B cell (primary cell): ENCODE measurements at regions not wholly inside any gene's neighbourhood (a gene's known extent, or its start where the extent isn't known, plus 50 kb on each side); places are given as distances from the start of the nearest gene placed in this dataset.

Experiments
- ATAC-seq: fragments of 200-7000 bp; cut with Tn5 transposase; one replicate; pipeline ENCODE4 v1.10.0; 2021; ENCODE audit warnings: low read depth, mild to moderate bottlenecking, moderate number of reproducible peaks, moderate library complexity
- CTCF ChIA-PET: fragments of 350-600 bp; sonication (Branson Sonifier 250); formaldehyde crosslinking; loops from one replicate; lab custom pipeline; 2021; ENCODE audit warnings: antibody characterized with exemption, inconsistent platforms; lab: Charles Lee
- POLR2A ChIA-PET: fragments of 350-600 bp; sonication (Branson Sonifier 250); formaldehyde crosslinking; loops from one replicate; lab custom pipeline; 2021; ENCODE audit warnings: antibody characterized with exemption; lab: Charles Lee
- DNase-seq: peaks from one replicate; pipeline ENCODE4 v3.0.0; 2013
- H2AFZ ChIP-seq: 2 replicates; pipeline ENCODE4 v1.6.1; 2012; ENCODE audit warnings: mild to moderate bottlenecking, low read depth, low read length; ENCODE audit not compliant: insufficient read depth, poor library complexity, severe bottlenecking
- H3K27ac ChIP-seq, 2 donors: 1 replicate in 1 of 2; 2 replicates in 1 of 2; pipeline ENCODE4 v1.5.1; 2012 to 2013; ENCODE audit warnings: low read length in 2 of 2, mild to moderate bottlenecking in 2 of 2, moderate library complexity in 1 of 2
- H3K27me3 ChIP-seq, 4 experiments: fragments of 200-600 bp in 1 of 4; sonication (generic) in 1 of 4; replicated peaks in 1 of 4; 1 replicate in 2 of 4; 2 replicates in 2 of 4; pipeline versions ENCODE4 v1.6.1 to v1.7.0; 2013 to 2016; ENCODE audit warnings: low read length in 3 of 4, mild to moderate bottlenecking in 2 of 4, mixed read lengths in 1 of 4, moderate library complexity in 1 of 4; ENCODE audit not compliant: insufficient read depth in 4 of 4, control insufficient read depth in 3 of 4; ENCODE audit errors: control extremely low read depth in 1 of 4
- H3K36me3 ChIP-seq, 2 experiments: replicated peaks in 1 of 2; 1 replicate in 1 of 2; 2 replicates in 1 of 2; pipeline versions ENCODE4 v1.6.1 to v1.7.1; 2013; ENCODE audit warnings: low read length in 1 of 2; ENCODE audit not compliant: insufficient read depth in 2 of 2, control insufficient read depth in 1 of 2; ENCODE audit errors: control extremely low read depth in 1 of 2, extremely low read depth in 1 of 2
- H3K4me1 ChIP-seq, 2 donors: fragments of 200-600 bp in 1 of 2; sonication (generic) in 1 of 2; 1 replicate in 1 of 2; 2 replicates in 1 of 2; pipeline versions ENCODE4 v1.5.1 to v1.6.1; 2013 to 2017; ENCODE audit warnings: low read length in 2 of 2; ENCODE audit not compliant: control insufficient read depth in 2 of 2, insufficient read depth in 2 of 2
- H3K4me2 ChIP-seq: replicated peaks from 2 replicates; pipeline ENCODE3; 2012; ENCODE audit warnings: mild to moderate bottlenecking, low read depth, low read length; ENCODE audit not compliant: poor library complexity, severe bottlenecking
- H3K4me3 ChIP-seq, 5 experiments: fragments of 200-600 bp in 1 of 5; sonication (generic) in 1 of 5; 1 replicate in 3 of 5; 2 replicates in 2 of 5; pipeline versions ENCODE4 v1.5.1 to v1.7.0; 2011 to 2016; ENCODE audit warnings: low read length in 4 of 5, mild to moderate bottlenecking in 4 of 5, low read depth in 2 of 5, control low read depth in 1 of 5, moderate library complexity in 1 of 5; ENCODE audit not compliant: insufficient read depth in 1 of 5; ENCODE audit errors: control extremely low read depth in 1 of 5, extremely low read depth in 1 of 5
- H3K79me2 ChIP-seq: fragments of 200-600 bp; sonication (generic); one replicate; pipeline ENCODE4 v1.6.0; 2016; ENCODE audit warnings: low read length; ENCODE audit not compliant: control insufficient read depth, insufficient read depth
- H3K9ac ChIP-seq: fragments of 200-600 bp; sonication (generic); 2 replicates; pipeline ENCODE4 v1.6.1; 2017; ENCODE audit warnings: mild to moderate bottlenecking, low read length, moderate library complexity
- H3K9me3 ChIP-seq, 3 donors: one replicate each; pipeline versions ENCODE4 v1.6.1 to v1.7.1; 2013; ENCODE audit warnings: low read length in 2 of 3; ENCODE audit not compliant: control insufficient read depth in 2 of 3, insufficient read depth in 1 of 3; ENCODE audit errors: control extremely low read depth in 1 of 3
- H4K20me1 ChIP-seq: 2 replicates; pipeline ENCODE4 v1.6.0; 2012; ENCODE audit warnings: mild to moderate bottlenecking, low read length; ENCODE audit not compliant: insufficient read depth, control insufficient read depth, poor library complexity, severe bottlenecking
- H3K27ac Mint-ChIP-seq: one replicate; pipeline ENCODE4 v1.8.0; 2021; ENCODE audit warnings: mixed read lengths
- H3K27me3 Mint-ChIP-seq: one replicate; pipeline ENCODE4 v1.8.0; 2021; ENCODE audit warnings: mixed read lengths
- H3K4me1 Mint-ChIP-seq: one replicate; pipeline ENCODE4 v1.8.0; 2021; ENCODE audit warnings: mixed read lengths
- H3K4me3 Mint-ChIP-seq: one replicate; pipeline ENCODE4 v1.8.0; 2021; ENCODE audit warnings: mixed read lengths
- H3K9me3 Mint-ChIP-seq: one replicate; pipeline ENCODE4 v1.8.0; 2022; ENCODE audit warnings: mixed read lengths; ENCODE audit not compliant: insufficient read depth
- CTCF ChIP-seq: fragments of 200-600 bp; IDR thresholded peaks from one replicate; pipeline ENCODE4 v1.8.0; 2022; ENCODE audit warnings: antibody characterized with exemption, mild to moderate bottlenecking
- EZH2 ChIP-seq: IDR thresholded peaks from 2 replicates; pipeline ENCODE4 v1.6.1; 2012; ENCODE audit warnings: borderline replicate concordance, low read depth, mild to moderate bottlenecking, moderate library complexity, low read length; ENCODE audit not compliant: insufficient read depth, poor library complexity, severe bottlenecking
- WGBS: methylation state at CpG from one replicate; pipeline ENCODE4 v1.1.5; 2013; ENCODE audit warnings: missing lambda C conversion rate; ENCODE audit not compliant: insufficient coverage; 5-methylcytosine and 5-hydroxymethylcytosine counted together
- intact Hi-C: fragments of 100-400 bp; cut with micrococcal nuclease; formaldehyde crosslinking; loops from one replicate; pipeline ENCODE4 v1.10.0; 2022

- H3K4me2 ChIP-seq: no peak overlapping the region
- H3K36me3 ChIP-seq: no peaks in the 10 kb centered on the region
- CTCF ChIA-PET: interaction anchor here (0.5 kb wide), 1 partner anchor 1993 kb away, joined by 3 read pairs; no protein-coding TSS in a partner anchor
Observed at GRCh38 chr15:39397883-39398282, 183.0 kb upstream of the THBS1 start.

GRCh38 chr15:39399600-39399999 lies 181.3 kb upstream of the THBS1 start:
- Histone ChIP-seq H3K4me2 (no peak overlapping the region), H3K36me3 (no peaks in the 10 kb centered on the region), H3K27ac (no peak overlapping the region), H2AFZ (no peak overlapping the region), H3K4me1 (no peaks in the 10 kb centered on the region), H3K9me3 (no peaks in the 10 kb centered on the region), H3K9ac (no peak overlapping the region), H4K20me1 (no peaks in the 10 kb centered on the region), H3K79me2 (no peaks in the 10 kb centered on the region), H3K27me3 (peaks cover 0 to 3% (median 3%) of the 10 kb centered on the region in 4 experiments), H3K4me3 (no peak overlapping the region)
- ChIA-PET CTCF (no interaction called here), POLR2A (no interaction called here)
- Mint-ChIP-seq H3K9me3 (no peaks in the 10 kb centered on the region), H3K4me3 (no peak overlapping the region), H3K4me1 (no peaks in the 10 kb centered on the region), H3K27me3 (peaks cover 16% of the 10 kb centered on the region), H3K27ac (no peak overlapping the region)
- intact Hi-C loops: no loop called here
- DNase-seq (no peak), ATAC-seq (no peak)
- TF ChIP-seq CTCF: no peak
- TF ChIP-seq EZH2: no peak
- WGBS: no CpG with 5 or more reads among the region's 2 CpGs

More at GRCh38 chr15:39397883-39398282, 183.0 kb upstream of the THBS1 start:
- no peaks in the 10 kb centered on the region for H3K4me1 Mint-ChIP-seq
- Histone ChIP-seq H3K9ac (no peak overlapping the region), H3K4me1 (no peaks in the 10 kb centered on the region), H2AFZ (no peak overlapping the region), H3K27ac (no peak overlapping the region), H3K27me3 (no peaks in the 10 kb centered on the region), H3K79me2 (no peaks in the 10 kb centered on the region), H4K20me1 (no peaks in the 10 kb centered on the region), H3K4me3 (no peak overlapping the region), H3K9me3 (no peaks in the 10 kb centered on the region)
- WGBS: 100% methylated on average over 3 of the region's 3 CpGs
- no peaks in the 10 kb centered on the region for H3K9me3 Mint-ChIP-seq
- intact Hi-C loops: no loop called here
- POLR2A ChIA-PET: no interaction called here
- no peak for DNase-seq
- no peak overlapping the region for H3K27ac Mint-ChIP-seq
- H3K27me3 Mint-ChIP-seq: peaks cover 15% of the 10 kb centered on the region
- no peak for ATAC-seq
- TF ChIP-seq CTCF (no peak), EZH2 (no peak)
- no peak overlapping the region for H3K4me3 Mint-ChIP-seq
